ENCODE measurements at regions not wholly inside any gene's neighbourhood (a gene's known extent, or its start where the extent isn't known, plus 50 kb on each side); places are given as distances from the start of the nearest gene placed in this dataset.

DNA sequence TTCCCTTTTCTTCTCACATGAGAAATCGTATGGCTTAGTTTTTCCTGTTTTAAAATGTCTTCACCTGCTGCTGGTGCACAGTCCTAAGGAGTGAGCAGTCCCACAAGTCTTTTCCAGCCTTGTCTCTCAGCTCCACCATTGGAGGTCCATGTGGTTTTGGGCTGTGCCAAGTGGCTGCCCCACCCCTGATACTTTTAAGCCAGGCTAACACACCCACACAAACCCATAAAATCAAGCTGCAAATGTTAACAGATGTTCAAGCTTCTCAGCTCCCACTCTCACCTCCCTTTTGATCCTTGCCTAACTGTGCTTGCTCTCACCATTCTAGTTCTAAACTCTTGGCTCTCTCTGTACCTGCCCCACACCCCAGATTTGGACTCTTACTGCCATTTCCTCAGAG, 74.5 kb upstream of the COL24A1 start:
- Histone ChIP-seq H3K9me3 (ENCODE audit: control insufficient read depth in 2 of 3, insufficient read depth in 1 of 3, low read length in 3 of 3) (no peaks in the 10 kb centered on the region), H3K4me1 (ENCODE audit: control insufficient read depth in 2 of 3, insufficient read depth in 2 of 3, low read depth in 1 of 3, low read length in 3 of 3) (no peaks in the 10 kb centered on the region), H3K27ac (ENCODE audit: low read depth in 2 of 2, low read length in 2 of 2) (no peak overlapping the region), H3K36me3 (ENCODE audit: control insufficient read depth in 2 of 3, insufficient read depth in 3 of 3, low read length in 3 of 3) (no peaks in the 10 kb centered on the region), H3K27me3 (ENCODE audit: control insufficient read depth, insufficient read depth, low read length) (no peaks in the 10 kb centered on the region), H3K9ac (ENCODE audit: low read length in 3 of 3) (no peak overlapping the region), H3K4me3 (ENCODE audit: low read length in 3 of 3) (no peak overlapping the region)
- FAIRE-seq (no peak), DNase-seq (no peak)
- intact Hi-C loops (cut with DNase I) = no loop called here
- TF ChIP-seq, protein P1, sequence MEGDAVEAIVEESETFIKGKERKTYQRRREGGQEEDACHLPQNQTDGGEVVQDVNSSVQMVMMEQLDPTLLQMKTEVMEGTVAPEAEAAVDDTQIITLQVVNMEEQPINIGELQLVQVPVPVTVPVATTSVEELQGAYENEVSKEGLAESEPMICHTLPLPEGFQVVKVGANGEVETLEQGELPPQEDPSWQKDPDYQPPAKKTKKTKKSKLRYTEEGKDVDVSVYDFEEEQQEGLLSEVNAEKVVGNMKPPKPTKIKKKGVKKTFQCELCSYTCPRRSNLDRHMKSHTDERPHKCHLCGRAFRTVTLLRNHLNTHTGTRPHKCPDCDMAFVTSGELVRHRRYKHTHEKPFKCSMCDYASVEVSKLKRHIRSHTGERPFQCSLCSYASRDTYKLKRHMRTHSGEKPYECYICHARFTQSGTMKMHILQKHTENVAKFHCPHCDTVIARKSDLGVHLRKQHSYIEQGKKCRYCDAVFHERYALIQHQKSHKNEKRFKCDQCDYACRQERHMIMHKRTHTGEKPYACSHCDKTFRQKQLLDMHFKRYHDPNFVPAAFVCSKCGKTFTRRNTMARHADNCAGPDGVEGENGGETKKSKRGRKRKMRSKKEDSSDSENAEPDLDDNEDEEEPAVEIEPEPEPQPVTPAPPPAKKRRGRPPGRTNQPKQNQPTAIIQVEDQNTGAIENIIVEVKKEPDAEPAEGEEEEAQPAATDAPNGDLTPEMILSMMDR (IDR thresholded peaks at IDR 0.05; ENCODE audit: borderline replicate concordance, extremely low read depth, insufficient read depth) = no peak

DNA sequence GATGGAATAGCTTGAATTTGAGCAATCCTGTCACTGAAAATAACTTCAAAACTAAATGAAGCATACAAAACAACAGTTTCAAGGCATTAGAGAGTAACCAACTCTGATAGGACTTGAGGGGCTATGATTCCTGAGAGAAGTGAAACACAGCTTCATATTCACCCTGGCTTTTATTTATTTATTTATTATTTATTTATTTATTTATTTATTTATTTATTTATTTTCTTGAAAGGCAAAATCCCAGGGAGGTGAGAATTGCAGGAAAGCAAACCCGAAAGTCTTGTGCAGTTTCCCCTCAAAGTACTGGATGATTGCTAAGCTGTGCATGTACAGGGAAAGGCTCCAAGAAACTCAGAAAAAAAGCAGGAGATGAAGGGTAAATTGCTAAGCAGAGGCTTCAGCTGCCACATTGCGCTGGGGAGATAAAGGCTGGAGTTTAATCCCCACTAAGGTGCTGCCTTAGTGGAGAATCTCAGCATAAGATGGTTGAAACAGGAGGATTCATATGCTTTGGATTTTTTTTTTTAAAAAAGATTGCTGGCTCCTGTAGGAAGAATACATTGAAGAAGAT, 72.9 kb upstream of the COL24A1 start:
- Histone ChIP-seq H3K9ac (ENCODE audit: low read length in 3 of 3) (no peak overlapping the region), H3K36me3 (ENCODE audit: control insufficient read depth in 2 of 3, insufficient read depth in 3 of 3, low read length in 3 of 3) (no peaks in the 10 kb centered on the region), H3K27me3 (ENCODE audit: control insufficient read depth, insufficient read depth, low read length) (no peaks in the 10 kb centered on the region), H3K27ac (ENCODE audit: low read depth in 2 of 2, low read length in 2 of 2) (no peak overlapping the region), H3K4me3 (ENCODE audit: low read length in 3 of 3) (no peak overlapping the region), H3K4me1 (ENCODE audit: control insufficient read depth in 2 of 3, insufficient read depth in 2 of 3, low read depth in 1 of 3, low read length in 3 of 3) (no peaks in the 10 kb centered on the region), H3K9me3 (ENCODE audit: control insufficient read depth in 2 of 3, insufficient read depth in 1 of 3, low read length in 3 of 3) (no peaks in the 10 kb centered on the region)
- FAIRE-seq (no peak), DNase-seq (no peak)
- TF ChIP-seq, protein P1 (IDR thresholded peaks at IDR 0.05; ENCODE audit: borderline replicate concordance, extremely low read depth, insufficient read depth) = no peak
- intact Hi-C loops (cut with DNase I) = no loop called here

DNA sequence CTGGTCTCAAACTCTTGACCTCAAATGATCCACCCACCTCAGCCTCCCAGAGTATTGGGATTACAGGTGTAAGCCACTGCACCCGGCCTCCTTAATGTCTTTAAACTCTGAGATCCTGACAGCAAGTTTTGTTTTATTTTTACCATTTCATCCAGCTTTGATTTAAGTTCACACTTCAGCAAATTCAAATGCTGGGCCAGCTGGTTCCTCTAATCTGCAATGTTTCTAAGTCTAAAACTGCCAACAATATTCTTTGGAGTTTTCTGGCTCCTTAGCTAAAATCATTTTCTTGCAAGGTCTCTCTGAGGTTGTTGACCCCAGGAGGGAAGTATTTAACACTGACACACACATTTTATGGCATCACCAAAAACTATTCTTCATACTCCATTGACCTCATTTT, 72.0 kb upstream of the COL24A1 start:
- H3K27me3 ChIP-seq (ENCODE audit: control insufficient read depth, insufficient read depth, low read length) = no peaks in the 10 kb centered on the region
- H3K36me3 ChIP-seq (ENCODE audit: control insufficient read depth in 2 of 3, insufficient read depth in 3 of 3, low read length in 3 of 3) = no peaks in the 10 kb centered on the region
- TF ChIP-seq, protein P1 (IDR thresholded peaks at IDR 0.05; ENCODE audit: borderline replicate concordance, extremely low read depth, insufficient read depth) = no peak
- DNase-seq (no peak), FAIRE-seq (no peak)
- H3K4me1 ChIP-seq (ENCODE audit: control insufficient read depth in 2 of 3, insufficient read depth in 2 of 3, low read depth in 1 of 3, low read length in 3 of 3) = no peaks in the 10 kb centered on the region
- intact Hi-C loops (cut with DNase I) = no loop called here
- no peak overlapping the region for H3K4me3 ChIP-seq (ENCODE audit: low read length in 3 of 3)
- H3K9ac ChIP-seq (ENCODE audit: low read length in 3 of 3) = no peak overlapping the region
- no peaks in the 10 kb centered on the region for H3K9me3 ChIP-seq (ENCODE audit: control insufficient read depth in 2 of 3, insufficient read depth in 1 of 3, low read length in 3 of 3)
- no peak overlapping the region for H3K27ac ChIP-seq (ENCODE audit: low read depth in 2 of 2, low read length in 2 of 2)

DNA sequence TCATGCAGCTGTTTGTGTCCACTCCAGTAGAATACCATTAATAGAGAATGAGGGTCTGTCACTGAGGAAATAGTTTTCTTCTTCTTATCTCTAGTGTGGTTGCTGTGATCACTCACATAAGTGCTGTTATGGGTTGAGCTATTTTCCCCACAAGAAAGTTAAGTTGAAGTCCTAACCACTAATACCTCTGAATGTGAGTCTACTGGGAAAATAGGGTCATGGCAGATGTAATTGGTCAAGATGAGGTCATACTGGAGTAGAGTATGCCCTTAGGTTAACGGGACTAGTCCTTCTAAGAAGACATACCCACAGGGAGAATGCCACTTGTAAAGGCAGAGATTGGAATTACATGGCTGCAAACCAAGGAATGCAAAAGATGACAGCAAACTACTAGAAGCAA, 70.5 kb upstream of the COL24A1 start:
- TF ChIP-seq, protein P1 (IDR thresholded peaks at IDR 0.05; ENCODE audit: borderline replicate concordance, extremely low read depth, insufficient read depth) = no peak
- H3K36me3 ChIP-seq (ENCODE audit: control insufficient read depth in 2 of 3, insufficient read depth in 3 of 3, low read length in 3 of 3) = no peaks in the 10 kb centered on the region
- intact Hi-C loops (cut with DNase I) = no loop called here
- no peak overlapping the region for H3K27ac ChIP-seq (ENCODE audit: low read depth in 2 of 2, low read length in 2 of 2)
- no peak for DNase-seq
- no peak for FAIRE-seq
- H3K4me1 ChIP-seq (ENCODE audit: control insufficient read depth in 2 of 3, insufficient read depth in 2 of 3, low read depth in 1 of 3, low read length in 3 of 3) = no peaks in the 10 kb centered on the region
- H3K9ac ChIP-seq (ENCODE audit: low read length in 3 of 3) = no peak overlapping the region
- H3K4me3 ChIP-seq (ENCODE audit: low read length in 3 of 3) = no peak overlapping the region
- H3K9me3 ChIP-seq (ENCODE audit: control insufficient read depth in 2 of 3, insufficient read depth in 1 of 3, low read length in 3 of 3) = no peaks in the 10 kb centered on the region
- H3K27me3 ChIP-seq (ENCODE audit: control insufficient read depth, insufficient read depth, low read length) = no peaks in the 10 kb centered on the region

Data from kidney (tissue), 13 donors.